Kasumi-1 (cell line): ENCODE measurements at regions not wholly inside any gene's neighbourhood (a gene's known extent, or its start where the extent isn't known, plus 50 kb on each side); places are given as distances from the start of the nearest gene placed in this dataset.
"Not testable (repeated sequence)": the region's sequence is repeated elsewhere in the genome, so short reads cannot be mapped to it uniquely, and the experiment has no call there.

ENCODE experiments used
- DNase-seq, 2 experiments: peaks; one replicate each; lab custom pipeline; 2025; lab: John Stamatoyannopoulos, UW

- no peak for DNase-seq
Observed at GRCh38 chr3:24687671-24688070, 193.0 kb upstream of the THRB start.

DNA sequence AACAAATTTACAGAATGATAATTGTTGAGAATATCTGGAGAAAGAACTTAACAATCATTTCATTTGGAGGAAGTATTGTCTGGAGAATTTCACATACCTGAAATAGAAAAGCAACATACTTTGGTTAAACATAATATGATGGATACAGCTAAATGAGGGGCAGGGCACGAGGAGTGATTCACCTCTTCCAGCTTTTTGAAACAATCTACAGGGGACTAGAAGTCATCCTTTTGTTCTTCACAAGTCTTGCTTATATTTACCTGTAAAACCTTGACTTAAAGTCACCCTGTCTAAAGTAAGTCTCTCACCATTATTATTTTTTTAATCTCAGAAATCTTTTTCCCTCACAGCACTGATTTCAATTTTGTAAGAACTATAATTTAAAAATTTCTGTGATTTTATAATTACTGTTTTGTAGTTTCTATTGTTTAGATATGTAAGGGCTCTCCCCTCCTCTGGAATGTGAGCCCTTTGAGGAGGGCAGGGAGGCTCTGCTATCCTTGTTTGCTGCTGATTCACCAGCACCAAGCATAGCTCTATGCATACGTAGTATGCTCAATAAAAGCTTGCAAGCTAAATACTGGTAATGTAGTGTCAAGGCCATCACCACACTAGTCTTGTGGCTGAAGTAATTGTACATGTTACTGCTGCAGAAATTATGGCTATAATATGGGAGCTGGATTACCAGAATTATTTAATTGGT lies 193.9 kb upstream of the THRB start:
- DNase-seq: no peak

DNA sequence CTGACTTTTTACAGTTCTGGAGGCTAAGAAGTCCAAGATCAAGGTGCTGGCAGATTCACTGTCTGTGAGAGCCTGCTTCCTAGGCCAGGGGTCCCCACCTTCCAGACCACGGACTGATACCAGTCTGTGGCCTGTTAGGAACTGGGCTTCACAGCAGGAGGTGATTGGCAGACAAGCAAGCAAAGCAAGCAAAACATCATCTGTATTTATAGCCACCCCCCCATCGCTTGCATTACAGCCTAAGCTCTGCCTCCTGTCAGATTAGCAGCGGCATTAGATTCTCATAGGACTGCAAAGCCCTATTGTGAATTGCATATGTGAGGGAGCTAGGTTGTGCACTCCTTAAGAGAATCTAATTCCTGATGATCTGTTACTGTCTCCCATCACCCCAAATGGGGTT lies 194.7 kb upstream of the THRB start:
- DNase-seq: no peak

DNA sequence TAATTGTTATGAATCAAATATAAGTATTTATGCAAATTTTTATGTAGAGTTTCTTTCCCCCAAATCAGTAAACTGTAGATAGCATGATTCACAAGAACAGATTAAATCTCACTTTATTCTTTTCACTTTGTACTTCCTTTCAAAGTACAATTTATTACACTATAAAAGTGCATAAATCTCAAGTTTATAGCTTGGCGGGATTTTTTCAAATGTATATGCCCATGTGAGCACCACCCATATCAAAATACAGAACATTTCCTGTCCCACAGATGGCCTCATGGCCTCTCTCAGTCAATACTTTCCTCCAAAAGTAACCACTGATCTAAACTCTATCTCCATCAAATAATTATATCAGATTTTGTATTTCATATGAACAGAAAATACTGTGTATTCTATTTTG lies 196.1 kb upstream of the THRB start:
- no peak for DNase-seq

- DNase-seq: not testable (repeated sequence)
Observed at GRCh38 chr3:24699078-24699477, 204.4 kb upstream of the THRB start.

GRCh38 chr3:24704496-24704895 lies 209.8 kb upstream of the THRB start:
- no peak for DNase-seq

DNA sequence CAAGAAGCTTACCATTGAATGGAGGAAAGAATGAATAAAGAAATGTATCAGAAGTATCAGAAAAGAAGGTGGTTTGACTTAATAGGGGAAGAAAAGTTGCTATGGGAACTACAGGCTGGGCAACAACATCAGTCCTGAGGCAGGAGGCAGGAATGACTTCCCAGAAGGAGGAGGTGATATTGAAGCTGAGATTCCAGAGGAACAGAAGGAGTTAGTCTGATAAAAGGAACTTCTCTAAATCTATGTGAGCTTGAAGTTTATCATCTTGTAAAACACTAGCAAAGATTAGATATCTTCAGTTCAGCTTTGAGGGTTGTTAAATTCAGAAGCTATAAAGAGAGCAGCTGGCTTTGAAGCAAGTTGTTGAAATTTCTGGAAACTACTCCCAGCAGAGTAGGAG lies 213.3 kb upstream of the THRB start:
- DNase-seq: no peak

DNA sequence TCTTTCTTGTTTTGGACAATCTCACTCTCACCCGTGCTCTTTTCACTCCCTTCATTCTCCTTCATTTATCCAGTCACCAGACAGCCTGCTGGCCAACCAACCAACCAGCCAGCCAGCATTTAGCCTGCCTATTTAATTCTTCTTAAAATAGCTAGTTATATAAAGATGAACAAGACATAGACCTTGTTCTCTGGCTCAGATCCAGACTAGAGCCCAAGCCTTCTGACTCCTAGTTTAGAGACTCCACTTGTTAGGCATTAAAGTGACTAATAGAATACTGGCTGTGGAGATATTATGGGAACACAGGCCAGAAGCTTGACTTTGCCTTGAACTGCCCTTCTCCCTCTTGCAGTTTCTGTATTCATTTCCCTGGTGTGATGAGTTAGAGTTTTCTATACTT lies 215.3 kb upstream of the THRB start:
- no peak for DNase-seq

- DNase-seq: no peak
Observed at GRCh38 chr3:24713516-24713915, 218.9 kb upstream of the THRB start.

- DNase-seq: no peak
Observed at GRCh38 chr3:24714436-24714835, 219.8 kb upstream of the THRB start.

- no peak for DNase-seq
Observed at GRCh38 chr3:24715171-24715792, 220.6 kb upstream of the THRB start.

GRCh38 chr3:24722087-24722486 lies 227.4 kb upstream of the THRB start:
- no peak for DNase-seq

- no peak for DNase-seq
Observed at GRCh38 chr3:24725514-24726255, 231.0 kb upstream of the THRB start.

- no peak for DNase-seq
Observed at GRCh38 chr3:24726423-24726822, 231.8 kb upstream of the THRB start.

GRCh38 chr3:24730173-24730572 lies 235.5 kb upstream of the THRB start:
- DNase-seq: no peak

DNA sequence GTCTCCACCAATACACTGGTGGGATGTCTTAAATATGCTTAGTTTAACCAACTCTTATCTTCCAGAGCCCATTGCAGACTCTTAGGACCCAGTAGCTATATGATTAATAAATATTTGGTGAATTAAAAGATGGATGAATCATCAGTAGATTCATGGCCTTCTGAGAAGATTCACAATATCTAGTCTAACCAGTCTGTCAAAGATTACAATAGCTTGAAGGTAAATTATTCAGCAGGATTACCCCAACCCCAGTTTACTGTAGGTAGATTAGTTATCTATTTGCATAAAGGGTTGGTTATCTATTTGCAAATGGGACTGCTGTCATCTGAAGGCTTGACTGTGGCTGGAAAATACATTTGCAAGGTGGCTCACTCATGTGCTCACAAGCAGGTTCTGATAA lies 239.4 kb upstream of the THRB start:
- no peak for DNase-seq

DNA sequence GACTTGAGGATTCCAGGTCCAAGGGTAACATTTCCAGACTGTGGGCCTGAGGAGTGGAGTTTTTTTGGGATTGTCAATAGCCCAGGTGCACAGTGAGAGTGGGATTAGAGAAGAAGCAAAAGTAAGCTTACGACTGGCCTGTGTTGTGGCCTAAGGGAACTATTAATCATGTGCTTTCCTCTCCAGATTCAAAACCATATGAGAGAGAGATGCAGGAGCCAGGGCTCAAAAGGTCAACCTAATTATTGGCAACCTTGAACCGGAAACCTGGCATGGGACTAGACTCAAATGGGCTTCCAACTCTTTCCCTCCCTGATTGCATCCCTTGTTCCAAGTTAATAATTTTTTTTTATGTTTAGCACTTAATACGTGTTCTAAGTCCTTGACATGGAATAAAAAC lies 242.1 kb upstream of the THRB start:
- no peak for DNase-seq

GRCh38 chr3:24740326-24740725 lies 245.7 kb upstream of the THRB start:
- DNase-seq: no peak

DNA sequence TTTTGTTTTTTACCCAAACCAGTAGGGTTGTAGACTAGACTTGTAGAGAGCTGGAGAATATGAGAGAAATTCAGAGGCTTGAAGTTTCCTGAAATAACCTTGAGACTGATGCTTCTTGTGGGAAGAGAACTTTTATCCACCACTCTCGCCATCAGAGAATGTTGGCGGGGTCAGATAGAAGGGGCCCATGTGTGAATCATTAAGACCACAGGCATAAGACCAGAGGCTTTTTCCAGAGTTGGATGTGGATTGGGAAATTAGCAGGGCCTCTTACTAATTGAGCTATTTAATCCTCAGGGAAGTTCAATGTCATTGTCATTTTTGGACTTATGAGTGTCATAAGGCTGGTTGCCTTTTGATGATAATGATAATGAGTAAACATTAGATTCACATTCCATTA lies 246.9 kb upstream of the THRB start:
- DNase-seq: no peak

- DNase-seq: no peak
Observed at GRCh38 chr3:24748520-24748919, 253.9 kb upstream of the THRB start.

DNA sequence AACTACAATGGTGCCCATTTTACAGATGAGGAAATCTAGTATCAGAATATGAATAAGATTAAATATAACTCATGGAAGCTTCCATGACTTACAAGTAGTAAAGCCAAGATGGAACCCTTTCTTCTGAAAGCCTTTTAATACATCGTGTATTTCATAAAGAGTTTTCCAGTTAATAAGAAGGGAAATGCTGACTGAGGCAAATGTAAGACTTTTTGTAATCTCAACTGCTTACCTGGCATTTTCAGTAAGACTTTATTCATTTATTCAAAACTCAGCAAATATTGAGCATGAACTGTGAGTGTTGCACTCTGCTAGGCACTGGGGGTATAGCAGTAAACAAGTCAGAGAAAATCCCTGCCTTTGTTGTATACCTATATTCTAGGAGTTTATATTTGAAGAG lies 256.4 kb upstream of the THRB start:
- no peak for DNase-seq

DNA sequence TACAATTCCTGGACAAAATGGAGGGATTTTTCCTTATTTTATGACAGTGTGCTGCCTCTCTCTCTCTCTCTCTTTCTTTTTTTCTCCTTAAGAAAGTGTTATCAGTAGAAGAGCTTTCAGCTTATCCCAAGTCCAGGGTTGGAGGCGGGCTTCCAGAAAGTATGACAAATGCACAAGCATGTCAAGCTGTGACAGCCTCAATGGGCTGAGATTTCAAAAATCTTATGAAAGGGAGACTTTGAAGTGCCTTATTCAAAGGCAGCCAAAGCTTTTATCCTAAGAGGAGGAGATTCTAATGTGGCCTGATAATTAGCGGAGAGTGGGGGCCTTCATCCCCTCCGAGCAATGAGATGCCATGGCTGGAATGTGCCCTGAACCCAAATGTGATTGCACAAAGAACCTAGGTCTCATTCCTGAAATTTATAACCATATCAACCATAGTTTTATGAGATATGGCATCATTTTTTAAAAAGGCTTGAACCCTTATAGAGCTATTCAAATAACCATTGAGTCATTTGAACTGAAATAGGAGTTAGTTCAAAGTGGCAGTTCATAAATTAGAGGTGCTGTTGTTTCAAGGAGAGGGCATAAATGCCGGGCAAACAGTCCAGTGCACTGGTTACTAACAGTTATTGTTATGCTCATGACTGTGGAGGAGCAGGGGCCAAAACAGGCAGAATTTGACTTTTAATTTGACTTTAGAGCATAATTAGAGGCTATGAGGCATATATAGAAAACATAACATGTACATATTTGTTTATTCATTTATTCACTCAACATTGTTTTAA lies 261.6 kb upstream of the THRB start:
- DNase-seq: no peak

DNA sequence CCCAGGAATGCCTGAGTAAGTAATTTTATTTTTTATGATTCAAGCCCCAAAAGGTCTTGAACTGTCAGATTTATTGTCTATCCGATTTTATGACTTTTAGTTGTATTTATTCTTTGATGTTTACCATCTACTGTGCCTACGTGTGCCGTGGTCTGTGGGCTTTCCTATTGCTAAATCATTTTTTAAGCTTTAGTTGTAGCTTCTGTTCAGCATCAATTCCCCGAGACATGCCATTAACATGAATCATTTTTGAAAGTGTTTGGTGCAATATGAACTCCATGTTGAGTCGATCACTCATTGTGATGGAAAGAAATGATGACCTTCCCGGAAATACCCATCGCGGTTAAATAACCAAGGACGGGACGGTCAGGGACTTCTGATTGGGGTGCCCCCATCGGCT lies 268.7 kb upstream of the THRB start:
- DNase-seq: no peak
